SHP77 treated with DMSO at 0.1 percent for 48 hours (cell line): ENCODE measurements at regions not wholly inside any gene's neighbourhood (a gene's known extent, or its start where the extent isn't known, plus 50 kb on each side); places are given as distances from the start of the nearest gene placed in this dataset.

Experiments
- DNase-seq: peaks from one replicate; lab custom pipeline; 2025; lab: John Stamatoyannopoulos, UW

DNA sequence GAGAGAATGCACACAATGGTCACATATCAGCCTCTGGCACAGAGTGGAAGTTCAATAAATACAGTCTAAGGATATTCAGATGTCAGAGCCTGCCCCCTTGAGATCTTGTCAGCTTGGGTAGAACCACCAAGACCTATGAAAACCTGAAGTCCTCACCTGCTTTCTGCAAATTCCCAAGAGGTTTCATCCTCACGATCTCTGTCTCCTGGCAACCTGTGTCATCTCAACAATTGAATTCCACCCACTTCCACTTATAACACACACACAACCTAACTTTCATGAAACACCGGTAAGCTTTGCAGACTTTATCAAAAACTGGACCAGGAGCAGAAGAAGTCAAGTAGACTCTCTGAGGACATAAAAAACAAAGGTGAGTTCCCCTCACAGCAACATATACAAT, 151.6 kb upstream of the SLC30A5 start:
- DNase-seq, result no peak

DNA sequence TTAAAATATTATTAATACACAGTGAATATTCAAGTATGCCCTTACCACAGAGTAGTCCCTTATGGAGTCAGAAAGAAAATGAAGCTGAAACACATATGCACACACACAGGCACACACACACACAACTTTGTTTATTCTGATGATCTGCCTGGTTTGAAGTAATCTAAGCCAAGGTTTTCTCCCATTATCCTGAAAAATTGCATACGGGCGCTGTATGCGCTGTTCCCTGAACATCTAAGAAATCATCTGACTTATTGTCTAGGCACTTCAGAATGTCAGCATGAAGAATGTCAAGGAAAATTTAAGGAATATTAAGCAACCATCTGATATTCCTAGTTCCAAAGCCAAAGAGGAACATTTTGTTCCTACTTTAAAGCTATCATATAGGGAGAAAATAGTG, 147.1 kb upstream of the SLC30A5 start:
- no peak for DNase-seq

DNA sequence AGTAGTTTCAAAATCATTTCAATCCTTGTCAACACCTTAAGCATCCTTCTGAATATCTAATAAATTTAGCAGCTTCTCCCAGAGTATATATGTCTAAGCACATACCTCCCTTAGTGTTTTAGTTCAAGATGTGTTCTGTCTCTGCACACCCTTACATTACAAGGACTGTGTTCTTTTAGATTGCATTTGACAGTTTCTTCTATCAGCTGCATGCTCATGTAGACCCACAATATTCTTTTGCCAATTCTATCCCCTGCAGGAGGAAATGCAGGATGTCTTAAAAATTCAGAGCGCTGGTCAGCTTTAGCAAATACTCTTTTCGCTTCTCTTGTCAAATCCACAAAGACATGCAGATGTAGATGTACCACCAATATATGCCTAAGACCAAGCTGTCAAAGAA, 145.8 kb upstream of the SLC30A5 start:
- DNase-seq, result no peak

DNA sequence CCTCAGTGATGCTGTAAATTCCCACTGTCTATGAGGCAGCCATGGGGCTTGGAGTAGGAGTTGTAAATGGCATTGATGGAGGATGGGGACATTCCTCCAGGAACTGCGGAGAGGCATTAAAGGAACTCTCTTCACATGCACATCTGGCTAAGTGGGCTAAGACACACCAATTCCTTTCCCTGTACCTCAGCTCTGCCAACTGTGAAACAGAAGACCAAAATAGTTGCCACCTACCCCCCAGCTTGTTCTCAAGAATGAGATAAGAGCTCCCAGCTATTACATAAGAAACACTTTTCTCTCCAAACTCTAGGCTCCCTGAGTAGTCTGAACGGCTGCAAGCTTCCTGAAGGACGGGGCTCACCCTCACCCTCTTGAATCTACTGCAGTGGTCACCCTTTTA, 144.6 kb upstream of the SLC30A5 start:
- DNase-seq, result no peak

DNA sequence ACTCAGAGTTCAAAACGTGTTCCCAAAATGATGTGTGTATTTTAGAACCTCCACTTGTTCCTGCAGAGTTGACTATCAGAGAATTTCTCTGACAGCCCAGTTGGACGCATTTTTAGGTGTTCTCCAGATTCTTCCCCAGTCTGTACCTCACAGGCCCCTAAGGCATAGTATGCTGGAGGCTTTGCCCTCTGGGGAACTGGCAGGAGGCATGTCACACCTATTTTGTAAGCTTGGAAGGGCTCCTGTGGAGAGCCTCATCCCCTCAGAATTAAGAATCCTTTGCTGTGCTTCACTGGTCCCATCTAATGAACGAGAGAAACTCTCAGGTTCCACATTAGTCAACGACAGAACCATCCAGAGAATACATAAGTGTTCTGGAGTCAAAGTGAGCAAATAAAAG, 144.1 kb upstream of the SLC30A5 start:
- no peak for DNase-seq

DNA sequence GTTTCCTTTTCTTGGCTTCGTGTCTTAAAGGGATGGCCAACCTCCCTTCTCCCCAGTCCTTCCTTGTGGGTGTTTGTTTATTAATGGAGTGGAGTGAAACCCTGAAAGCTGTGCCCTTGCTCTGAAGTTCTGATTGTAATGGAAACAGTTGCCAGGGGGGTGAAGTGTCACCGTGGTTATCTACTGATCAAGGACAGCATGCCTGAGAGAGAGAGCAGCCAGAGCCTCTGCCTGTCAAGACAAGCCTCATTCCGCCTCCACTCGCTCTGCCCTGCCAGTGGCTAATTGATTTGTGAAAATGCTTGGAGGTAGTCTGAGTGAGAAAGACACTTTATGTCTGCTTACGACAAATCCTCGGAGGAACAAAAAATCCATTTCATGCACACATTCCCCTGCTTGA, 143.7 kb upstream of the SLC30A5 start:
- DNase-seq, result no peak

DNA sequence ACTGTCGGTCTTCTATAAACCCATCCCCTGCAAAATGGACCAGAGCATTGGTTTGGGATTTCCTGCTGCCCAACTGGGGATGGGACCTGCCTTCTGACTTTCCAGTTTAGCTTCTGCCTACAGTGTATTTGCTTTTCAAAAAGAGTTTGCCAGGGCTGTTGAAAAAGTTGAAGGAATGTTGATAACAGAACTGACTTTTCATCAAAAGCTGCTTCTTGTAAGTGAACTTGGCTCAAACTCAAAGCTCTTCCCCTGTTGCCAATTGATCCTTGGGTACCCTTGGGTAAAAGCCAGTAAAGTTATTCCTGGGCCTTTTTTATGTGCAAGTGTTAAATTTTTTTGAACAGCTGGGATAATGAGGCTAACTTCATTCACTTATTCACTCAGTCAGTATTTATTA, 142.9 kb upstream of the SLC30A5 start:
- no peak for DNase-seq

DNA sequence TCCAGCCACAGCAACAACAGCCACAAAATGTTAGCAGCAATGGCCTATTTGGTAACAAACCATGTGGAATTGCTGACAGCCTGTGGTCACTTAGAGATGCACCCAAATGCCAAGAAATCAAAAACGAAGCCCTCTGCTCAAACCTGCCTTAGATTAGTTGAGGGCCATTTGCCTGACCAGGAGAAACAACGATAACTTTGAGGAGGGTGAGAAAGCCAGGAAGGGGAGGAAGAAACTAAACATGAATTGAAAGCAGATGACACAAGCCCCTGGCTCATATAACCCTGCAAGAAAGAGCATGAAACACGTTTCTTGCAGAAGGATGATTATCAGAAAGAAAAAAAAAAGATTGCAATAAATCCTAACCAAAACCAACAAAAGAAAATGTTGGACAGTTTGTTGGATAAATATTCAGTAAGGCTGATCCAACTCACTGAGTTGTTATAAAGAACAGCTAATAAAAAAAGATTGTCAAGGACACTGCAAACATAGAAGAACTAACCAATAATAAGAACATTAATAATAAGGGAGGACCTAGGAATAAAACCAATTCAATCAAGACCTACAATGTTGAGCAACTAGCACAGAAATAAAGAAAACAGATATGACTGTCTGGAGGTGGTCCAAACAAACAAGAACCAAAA, 140.5 kb upstream of the SLC30A5 start:
- DNase-seq, result no peak

DNA sequence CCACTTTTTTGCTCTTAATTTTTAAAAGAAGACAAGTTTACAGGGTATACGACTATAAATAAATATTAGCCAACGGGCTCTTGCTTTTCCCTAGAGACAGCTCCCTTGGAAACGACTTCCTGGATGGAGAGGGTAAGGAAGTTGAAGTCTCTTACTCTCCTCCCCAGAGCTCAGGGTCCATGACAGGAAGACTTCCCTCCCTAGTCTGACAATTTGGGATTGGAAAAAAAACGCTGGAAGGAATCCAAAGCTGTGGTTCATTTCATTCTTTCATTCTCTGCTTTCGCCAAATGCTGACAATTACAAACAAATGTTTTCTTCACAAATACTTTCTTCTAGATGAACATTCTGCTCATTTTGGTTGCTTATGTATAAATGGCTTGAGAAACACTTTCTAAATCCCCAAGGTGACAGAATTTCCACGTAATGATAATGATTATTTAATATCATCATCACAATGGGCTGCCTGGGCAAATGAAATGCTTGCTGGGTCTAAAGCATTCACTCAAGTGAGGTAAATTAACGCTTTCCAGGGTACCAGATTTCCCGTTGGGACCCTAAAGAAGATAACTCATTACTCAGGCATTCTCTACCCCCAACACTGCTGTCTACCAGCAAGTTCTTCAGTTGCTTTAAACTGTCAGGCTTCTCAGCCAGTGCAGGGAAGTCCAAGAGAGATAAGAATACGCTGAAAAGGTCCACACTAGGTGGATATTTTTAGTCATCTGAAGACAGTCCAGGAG, 139.8 kb upstream of the SLC30A5 start:
- DNase-seq, result no peak

DNA sequence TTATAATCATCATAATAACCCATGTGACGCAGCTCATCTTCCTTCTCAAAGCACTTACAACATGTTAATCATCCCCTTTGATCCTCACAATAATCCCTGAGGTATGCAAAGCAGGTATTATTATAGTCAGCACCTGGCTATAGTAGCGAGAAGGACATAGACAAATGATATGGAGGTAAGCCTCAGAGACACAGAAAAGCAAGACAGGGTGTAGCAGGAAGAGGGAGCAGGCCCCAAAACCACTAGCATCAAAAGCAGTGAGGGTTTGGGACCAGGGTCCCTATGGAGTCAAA, 139.2 kb upstream of the SLC30A5 start:
- DNase-seq, result no peak

DNA sequence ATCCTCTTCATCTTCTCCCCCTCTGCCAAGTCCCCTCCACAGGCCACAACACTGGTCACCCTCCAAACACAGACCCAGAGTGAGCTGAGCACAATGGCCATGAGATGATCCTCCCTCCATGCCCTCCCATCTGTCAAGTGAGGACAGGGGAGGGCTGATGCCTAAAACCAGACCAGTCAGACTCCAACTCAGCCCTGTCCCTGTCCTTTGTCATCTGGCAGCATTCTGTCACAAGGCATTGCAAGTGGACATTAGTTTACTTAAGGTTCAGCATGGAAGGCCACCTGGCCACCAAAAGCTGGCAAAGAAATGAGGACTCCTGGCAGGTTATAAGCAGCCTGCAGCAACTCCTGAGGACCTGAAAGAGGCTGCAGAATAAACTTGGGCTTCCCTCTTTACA, 136.2 kb upstream of the SLC30A5 start:
- no peak for DNase-seq

DNA sequence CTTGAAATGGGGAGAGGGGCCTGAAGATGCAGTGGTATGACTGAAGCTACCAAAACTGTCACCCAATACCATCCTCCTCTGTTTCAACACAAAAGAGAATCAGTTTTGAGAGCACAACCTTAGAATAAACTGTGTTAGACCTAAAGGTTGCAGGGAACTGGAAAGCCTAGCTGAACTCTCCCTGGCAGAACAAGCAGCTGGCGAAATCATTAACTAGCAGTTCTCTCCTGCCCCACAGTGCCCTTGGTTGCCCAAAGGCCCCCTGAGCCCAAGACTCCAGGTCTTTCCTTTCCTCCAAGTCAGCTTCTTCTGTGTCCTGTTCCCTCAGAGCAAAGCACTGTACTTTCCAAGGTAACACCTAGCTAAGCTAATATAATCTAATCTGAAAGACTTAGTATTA, 135.4 kb upstream of the SLC30A5 start:
- no peak for DNase-seq

DNA sequence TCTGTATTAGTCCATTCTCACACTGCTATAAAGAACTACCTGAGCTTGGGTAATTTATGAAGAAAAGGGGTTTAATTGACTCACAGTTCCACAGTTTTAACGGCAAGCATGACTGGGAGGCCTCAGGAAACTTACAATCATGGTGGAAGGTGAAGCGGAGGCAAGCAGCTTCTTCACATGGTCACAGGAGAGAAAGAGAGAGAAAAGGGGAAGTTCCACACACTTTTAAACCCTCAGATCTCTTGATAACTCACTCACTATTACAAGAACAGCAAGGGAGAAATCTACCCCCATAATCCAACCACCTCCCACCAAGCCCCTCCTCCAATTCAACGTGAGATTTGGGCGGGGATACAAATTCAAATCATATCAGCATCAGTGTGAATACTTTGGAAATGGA, 133.4 kb upstream of the SLC30A5 start:
- no peak for DNase-seq

DNA sequence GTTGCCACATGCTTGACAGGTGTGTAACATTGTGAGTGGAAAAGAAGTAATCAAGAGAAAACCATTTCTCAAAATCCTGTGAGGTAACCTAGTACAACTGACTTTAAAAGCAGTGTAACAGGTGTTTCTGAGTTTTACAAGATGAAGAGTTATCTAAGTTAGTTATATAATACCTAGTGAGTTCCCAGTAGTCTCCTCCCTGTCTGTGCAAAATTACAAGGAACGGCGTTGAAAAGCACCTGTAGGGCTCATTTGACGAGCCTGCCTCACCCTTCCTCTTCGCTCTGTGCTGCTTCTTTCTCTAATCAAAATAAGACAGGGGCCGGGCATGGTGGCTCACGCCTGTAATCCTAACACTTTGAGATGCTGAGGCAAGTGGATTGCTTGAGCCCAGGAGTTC, 132.9 kb upstream of the SLC30A5 start:
- DNase-seq, result no peak

DNA sequence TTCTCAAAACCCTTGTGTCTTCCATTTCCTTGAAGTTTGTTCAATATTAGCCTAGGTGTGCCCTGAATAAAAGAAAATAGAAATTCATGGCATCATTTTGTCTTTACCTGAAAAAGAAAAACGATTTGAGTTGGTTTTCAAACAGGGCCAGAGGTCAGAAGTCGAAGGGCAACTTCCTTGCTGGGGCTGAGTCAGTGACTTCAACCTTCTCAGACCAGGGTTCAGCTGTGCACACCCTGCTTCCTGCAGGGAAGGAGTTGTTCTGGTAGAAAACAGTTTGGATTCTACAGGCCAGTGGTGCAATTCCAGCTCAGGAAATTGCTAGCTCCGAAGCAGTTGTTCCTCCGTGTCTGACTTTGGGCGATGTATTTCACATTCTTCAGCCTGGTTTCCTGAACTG, 132.1 kb upstream of the SLC30A5 start:
- no peak for DNase-seq

DNA sequence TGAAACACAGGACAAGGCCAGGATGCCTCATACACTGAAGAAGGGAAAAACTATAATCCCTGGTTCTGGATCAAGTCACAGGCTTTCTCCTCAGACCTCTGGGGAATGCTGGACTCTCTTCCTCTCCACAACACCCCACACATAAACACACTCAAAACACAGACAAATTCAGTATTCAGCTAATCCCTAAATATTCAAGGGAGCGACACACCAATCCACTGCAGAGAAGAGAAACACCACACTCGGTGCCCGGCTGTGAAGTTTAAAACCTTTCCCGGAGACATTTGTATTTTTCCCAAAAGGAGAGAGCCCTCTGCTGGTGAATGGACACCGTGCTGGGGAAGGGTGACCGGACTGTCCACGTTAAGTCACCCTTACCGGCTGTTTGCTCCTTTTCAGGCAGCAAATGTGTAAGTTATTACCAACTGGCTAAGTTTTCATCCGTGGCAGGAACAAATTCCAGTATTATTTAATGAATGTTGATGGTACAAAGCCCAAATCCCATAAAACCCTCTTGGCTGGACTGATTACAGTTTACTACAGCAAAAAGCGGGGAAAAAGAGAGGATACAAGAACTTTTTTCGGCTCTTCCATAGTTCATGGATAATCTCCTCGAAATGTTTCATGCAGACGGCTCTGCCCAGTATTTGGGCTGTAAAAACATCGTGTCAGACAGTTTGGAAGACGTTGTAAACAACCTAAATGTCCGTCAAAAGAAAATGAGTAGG, 130.9 kb upstream of the SLC30A5 start:
- peak; percentile 10 for DNase-seq

DNA sequence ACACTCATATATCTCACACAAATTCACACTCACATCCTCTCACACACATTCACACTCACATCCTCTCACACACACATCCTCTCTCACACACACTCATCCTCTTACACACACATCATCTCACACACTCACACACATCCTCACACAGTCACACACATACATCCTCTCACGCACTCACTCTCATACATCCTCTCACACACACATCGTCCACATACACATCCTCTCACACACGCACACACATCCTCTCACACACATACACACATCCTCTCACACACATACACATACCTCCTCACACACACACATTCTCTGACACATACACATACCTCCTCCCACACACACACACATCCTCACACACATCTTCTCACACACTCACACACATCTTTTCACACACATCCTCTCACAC, 129.1 kb upstream of the SLC30A5 start:
- DNase-seq, result no peak

DNA sequence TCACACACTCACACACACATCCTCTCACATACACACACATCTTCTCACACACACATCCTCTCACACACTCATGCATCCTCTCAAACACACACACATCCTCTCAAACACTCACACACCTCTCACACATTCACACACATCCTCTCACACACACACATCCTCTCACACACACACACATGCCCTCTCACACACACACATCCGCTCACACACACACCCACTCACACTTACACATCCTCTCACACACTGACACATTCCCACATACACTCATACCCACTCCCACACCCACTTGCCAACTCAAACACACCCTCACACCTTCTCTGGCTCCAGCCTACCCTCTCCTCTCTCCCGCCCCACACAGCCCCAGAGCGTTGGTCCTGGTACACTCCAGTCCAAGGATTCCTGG, 127.9 kb upstream of the SLC30A5 start:
- DNase-seq, result no peak

DNA sequence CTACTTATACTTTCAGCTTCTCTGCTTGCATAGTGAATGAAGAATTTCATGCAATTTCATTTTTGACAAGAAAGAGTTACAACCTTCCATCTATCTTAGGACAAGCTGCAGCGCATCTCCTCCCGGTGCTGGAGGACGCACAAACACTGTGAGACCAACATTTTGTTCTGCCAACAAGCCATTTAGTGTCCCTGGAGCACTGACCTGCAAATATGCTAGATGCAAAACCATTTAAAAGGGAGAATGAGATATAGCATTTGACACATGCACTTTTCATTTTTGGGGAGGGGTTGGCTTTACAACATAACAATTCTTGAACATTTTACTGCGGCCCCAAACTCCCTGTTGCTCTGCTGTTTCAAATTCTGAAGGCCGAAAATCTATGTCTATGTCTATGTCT, 127.2 kb upstream of the SLC30A5 start:
- DNase-seq, result no peak

DNA sequence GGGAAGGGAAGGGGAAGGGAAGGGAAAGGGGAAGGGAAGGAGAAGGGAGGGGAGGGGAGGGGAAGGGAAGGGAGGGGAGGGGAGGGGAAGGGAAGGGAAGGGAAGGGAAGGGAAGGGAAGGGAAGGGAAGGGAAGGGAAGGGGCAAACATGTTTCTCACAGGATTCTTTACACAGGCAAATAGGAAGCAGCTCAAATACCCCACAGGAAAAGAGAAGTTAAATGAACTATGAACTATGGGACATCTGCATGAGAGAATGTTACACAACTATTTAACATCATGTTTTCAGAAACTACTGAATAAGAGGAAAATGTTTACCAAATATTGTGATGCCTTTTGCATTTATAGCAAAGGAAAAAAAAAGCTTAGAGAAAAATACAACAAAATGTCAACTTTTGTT, 125.4 kb upstream of the SLC30A5 start:
- no peak for DNase-seq

DNA sequence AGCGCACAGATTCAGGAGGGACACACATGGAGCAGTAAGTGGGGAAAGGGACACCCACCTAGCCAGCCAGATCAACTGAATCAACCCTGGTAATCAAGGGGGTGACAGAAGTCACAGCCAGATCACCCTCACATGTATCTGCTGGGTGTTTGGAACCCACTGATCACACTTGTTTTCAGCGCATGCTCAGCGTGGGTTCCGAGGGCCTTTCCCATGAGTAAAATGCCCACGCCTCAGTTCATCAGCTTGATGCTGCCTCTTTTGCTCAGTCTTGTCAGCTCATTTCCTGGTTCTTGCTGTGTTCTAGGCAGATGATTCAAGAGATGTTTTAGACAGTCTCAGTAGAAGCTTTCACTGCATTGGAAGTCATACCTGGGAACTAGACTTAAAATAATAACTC, 123.2 kb upstream of the SLC30A5 start:
- DNase-seq, result no peak

DNA sequence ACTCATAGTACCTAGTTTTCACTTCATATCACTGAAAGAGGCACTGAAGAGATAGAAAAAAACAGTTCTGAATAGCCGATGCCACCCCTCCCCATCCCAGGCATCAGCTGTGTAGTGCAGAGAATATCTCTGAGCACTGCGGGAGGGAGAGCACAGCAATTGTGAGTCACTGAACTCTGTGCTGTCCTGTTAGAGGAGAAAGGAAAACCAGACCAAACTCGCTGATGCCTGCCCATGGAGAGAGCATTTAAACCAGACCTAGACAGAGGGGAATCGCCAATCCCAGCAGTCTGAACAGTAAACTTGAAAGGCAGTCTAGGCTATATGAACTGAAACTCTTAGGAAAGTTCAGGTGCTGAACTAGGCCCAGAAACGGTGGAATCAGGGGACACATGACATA, 120.1 kb upstream of the SLC30A5 start:
- DNase-seq, result no peak

DNA sequence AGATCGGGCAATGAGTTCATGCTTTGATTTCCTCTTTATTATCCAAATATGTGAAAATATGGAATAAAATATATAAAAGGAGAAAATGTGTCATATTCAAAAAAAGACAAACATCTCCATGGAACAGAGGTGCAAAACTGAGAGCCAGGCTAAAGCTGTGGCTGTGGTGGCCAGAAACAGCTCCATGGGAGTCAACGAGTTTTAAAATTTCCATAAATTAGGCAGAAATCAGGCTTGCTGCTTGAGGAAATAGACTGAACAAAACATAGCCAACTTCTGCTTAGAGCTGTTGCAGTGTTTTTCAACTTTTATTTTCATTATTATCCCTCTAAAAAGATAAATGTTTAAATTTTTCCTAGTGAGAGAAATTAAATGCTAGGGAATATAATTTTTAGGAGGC, 110.8 kb upstream of the SLC30A5 start:
- DNase-seq, result no peak

DNA sequence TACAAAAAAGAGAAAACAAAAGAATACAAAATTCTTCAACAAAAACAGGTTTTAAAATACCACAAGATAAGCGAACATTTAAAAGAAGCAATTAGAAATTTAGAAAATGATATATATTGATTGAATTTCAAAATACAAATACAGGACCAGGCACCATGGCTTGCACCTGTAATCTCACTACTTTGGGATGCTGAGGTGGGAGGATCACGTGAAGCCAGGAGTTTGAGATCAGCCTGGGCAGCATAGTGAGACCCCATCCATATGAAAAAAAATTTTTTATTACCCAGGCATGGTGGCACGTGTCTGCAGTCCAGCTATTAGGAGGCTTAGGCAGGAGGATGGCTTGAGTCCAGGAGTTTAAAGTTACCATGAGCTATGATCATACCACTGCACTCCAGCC, 109.9 kb upstream of the SLC30A5 start:
- no peak for DNase-seq
